Fibroblast of pulmonary artery (primary cell): ENCODE measurements at regions not wholly inside any gene's neighbourhood (a gene's known extent, or its start where the extent isn't known, plus 50 kb on each side); places are given as distances from the start of the nearest gene placed in this dataset.

ENCODE experiments used
- DNase-seq: peaks from one replicate; pipeline ENCODE4 v3.0.0-alpha.2; 2010; ENCODE audit warnings: low read depth
- H3K4me3 ChIP-seq: replicated peaks from 2 replicates; pipeline ENCODE4 v1.5.1; 2011; ENCODE audit warnings: low read depth, mild to moderate bottlenecking, control low read depth, low read length, moderate library complexity
- TF ChIP-seq, protein P1 (sequence below): IDR thresholded peaks from 2 replicates; pipeline ENCODE4 v1.5.1; 2011; ENCODE audit warnings: mild to moderate bottlenecking, control low read depth, low read length, inconsistent platforms; ENCODE audit errors: missing control alignments

DNA sequence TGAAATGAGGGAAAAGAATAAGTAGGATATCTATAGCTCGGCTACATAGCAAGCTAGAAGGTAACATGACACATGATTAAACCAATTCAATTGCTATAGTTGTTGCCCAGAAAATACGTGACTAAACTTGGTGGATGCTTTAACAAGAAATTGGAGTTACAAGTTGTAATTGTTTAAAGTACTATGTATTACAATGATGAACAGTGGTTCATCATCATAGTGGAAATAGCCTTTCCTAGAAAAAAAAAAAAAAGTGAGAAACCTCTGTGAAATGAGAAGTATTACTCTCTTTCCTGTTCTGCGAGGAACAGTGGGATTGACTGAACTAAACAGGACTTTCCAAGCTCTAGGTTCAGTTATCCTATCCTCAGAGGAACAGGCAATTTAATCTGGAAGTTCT lies 209.7 kb upstream of the KLF3 start:
- no peak overlapping the region for H3K4me3 ChIP-seq
- no peak for DNase-seq

DNA sequence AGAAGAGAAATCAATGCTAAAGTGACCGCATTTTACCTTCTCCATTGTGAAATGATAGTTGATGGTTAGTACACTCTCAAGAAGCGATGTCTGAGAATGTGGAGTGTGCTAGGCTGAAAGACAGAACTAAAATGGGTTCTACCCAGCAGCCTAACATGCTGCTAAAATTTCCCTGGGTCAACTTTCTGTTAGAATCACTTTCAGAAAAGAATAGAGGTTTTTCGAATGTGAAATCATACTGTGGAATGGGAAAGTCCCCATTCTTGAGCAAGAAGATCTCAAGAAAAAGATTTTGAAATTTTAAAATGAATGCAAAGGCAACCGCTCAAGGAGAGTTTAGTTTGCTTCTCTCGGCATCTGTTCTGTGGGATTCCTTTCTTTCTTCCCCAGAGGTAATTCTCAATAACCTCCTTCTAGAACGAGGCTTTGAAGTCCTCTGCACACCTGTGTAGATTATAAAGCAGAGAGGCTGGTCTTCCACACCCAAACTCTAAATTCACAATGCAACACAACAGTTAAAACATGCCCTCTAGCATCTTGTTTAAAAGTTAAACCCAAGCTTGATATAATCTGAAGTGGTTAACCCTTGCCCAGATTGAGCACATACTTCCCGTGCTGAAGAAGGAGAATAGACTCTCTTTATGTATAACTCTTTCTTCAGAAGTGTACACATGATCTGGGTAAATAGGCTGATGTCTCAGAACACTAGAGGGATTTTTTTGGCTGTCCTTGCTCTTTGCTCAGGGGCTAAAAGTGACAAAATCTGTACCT lies 208.7 kb upstream of the KLF3 start:
- DNase-seq: no peak
- TF ChIP-seq, protein P1, sequence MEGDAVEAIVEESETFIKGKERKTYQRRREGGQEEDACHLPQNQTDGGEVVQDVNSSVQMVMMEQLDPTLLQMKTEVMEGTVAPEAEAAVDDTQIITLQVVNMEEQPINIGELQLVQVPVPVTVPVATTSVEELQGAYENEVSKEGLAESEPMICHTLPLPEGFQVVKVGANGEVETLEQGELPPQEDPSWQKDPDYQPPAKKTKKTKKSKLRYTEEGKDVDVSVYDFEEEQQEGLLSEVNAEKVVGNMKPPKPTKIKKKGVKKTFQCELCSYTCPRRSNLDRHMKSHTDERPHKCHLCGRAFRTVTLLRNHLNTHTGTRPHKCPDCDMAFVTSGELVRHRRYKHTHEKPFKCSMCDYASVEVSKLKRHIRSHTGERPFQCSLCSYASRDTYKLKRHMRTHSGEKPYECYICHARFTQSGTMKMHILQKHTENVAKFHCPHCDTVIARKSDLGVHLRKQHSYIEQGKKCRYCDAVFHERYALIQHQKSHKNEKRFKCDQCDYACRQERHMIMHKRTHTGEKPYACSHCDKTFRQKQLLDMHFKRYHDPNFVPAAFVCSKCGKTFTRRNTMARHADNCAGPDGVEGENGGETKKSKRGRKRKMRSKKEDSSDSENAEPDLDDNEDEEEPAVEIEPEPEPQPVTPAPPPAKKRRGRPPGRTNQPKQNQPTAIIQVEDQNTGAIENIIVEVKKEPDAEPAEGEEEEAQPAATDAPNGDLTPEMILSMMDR: no peak
- H3K4me3 ChIP-seq: no peak overlapping the region

More for the DNA sequence above, 209.7 kb upstream of the KLF3 start:
- TF ChIP-seq, protein P1: no peak

DNA sequence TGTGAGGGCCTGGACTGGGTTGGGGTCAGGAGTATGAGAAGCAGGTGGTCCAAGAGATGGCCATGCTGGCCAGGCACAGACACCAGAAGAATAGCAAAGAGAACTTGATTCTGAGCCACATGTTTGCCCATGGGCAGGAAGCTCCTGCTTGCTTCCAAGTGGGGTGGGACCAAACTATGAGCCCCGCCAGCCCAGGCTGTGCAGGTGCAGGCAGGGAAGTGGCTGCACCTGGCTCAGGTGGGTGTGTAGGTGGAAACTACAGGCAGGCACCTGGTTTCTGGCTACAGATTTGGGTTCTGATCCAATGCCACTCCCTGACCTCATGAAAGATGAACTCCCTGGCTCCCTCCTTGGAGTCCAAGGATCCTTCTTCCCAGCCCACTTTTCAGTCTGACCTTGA lies 207.9 kb upstream of the KLF3 start:
- no peak overlapping the region for H3K4me3 ChIP-seq
- no peak for DNase-seq
- TF ChIP-seq, protein P1: no peak

DNA sequence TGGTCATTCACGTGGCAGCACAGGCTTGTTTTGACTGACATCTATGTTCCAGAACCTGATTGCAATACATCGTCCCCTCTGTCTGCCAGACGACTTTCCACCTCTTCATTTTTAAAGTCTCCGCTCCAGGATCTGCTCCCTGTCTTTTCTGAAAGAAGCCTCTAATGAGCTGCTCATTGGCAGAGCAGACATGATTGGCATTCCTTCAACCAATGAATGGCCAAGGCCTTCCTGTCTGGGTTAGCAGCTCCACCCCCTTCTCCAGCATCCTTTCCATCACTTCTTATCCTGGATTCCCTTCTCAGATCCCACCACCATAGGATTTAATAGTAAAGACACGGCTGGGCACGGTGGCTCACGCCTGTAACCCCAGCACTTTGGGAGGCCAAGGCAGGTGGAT lies 202.7 kb upstream of the KLF3 start:
- peak; percentile 19 for DNase-seq

DNA sequence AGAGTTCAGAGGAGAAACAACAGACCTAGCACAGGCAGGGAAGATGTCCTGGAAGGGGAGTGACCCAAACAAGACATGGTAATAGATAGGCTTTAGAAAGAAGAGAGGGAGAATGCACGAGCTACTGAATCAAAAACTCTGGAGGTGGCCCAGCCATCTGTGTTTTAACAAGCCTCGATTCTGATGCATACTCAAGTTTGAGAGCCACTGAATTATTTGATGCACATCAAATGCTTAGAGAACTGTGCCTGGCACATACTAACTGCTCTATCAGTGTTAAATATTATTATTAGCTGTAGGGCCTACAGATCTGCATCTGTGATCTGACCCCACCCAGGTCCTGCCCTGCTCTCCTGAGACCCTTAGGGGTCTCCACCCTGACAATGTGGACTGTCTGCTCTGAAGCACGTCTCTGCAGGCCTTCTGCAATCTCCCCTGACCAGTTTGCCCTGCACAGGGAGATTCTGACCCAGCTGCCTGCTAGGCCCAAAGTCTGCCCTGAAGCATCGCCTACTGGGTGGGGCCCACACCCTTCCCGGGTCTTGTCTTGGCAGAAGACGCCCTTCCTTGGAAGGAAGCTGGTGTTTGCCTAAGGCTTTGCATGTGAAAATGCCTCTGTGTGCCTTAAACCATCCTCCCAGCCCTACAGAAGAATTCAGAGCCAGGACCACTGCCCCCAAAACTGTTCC lies 201.5 kb upstream of the KLF3 start:
- H3K4me3 ChIP-seq: no peak overlapping the region
- TF ChIP-seq, protein P1: no peak
- no peak for DNase-seq

More for the DNA sequence above, 202.7 kb upstream of the KLF3 start:
- TF ChIP-seq, protein P1: no peak
- no peak overlapping the region for H3K4me3 ChIP-seq

DNA sequence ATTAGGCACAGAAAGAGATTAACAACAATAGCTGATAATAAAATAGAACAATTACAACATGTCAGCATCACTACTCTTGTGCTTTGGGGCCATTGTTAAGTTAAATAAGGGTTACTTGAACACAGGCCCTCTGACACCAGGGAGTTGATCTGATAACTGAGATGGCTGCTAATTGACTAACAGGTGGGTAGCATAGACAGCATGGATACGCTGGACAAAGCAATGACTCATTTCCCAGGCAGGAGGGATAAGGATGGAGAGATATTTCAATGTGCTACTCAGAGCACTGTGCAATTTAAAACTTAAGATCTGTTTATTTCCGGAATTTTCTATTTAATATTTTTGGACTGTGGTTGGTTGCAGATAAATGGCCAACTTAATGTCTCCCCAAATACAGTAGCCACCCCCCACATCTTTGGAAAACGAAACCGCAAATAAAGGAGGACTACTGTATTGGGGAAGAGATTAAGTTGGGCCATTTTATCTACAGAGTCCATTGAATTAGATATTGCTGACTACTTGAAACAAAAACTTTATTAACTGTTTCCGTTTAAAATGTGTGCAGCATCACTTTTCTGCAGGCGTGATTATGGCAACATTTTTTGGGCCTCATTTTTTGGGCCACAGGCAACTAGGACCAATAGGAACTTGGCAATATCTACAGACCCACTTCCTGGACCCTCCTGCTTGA lies 200.6 kb upstream of the KLF3 start:
- TF ChIP-seq, protein P1: no peak
- DNase-seq: no peak
- no peak overlapping the region for H3K4me3 ChIP-seq
